Endodermal cell (in vitro differentiated cells): ENCODE measurements at regions not wholly inside any gene's neighbourhood (a gene's known extent, or its start where the extent isn't known, plus 50 kb on each side); places are given as distances from the start of the nearest gene placed in this dataset.

Experiments used
- DNase-seq: peaks from one replicate; pipeline ENCODE4 v3.0.0-alpha.2; 2017
- H3K27ac ChIP-seq: 2 replicates; pipeline ENCODE4 v1.5.1; 2013; ENCODE audit warnings: mild to moderate bottlenecking, low read depth, low read length, moderate library complexity
- H3K27me3 ChIP-seq: 2 replicates; pipeline ENCODE4 v1.6.1; 2013; ENCODE audit warnings: mild to moderate bottlenecking, low read length, moderate library complexity; ENCODE audit not compliant: insufficient read depth, control insufficient read depth, poor library complexity, severe bottlenecking
- H3K36me3 ChIP-seq: 2 replicates; pipeline ENCODE4 v1.7.0; 2013; ENCODE audit warnings: mild to moderate bottlenecking, low read length, moderate library complexity; ENCODE audit not compliant: control insufficient read depth, insufficient read depth
- H3K4me1 ChIP-seq: one replicate; pipeline ENCODE4 v1.7.0; 2013; ENCODE audit warnings: low read length; ENCODE audit not compliant: control insufficient read depth, insufficient read depth
- H3K4me3 ChIP-seq: 2 replicates; pipeline ENCODE4 v1.5.1; 2013; ENCODE audit warnings: mild to moderate bottlenecking, low read length, moderate library complexity
- H3K9ac ChIP-seq: 2 replicates; pipeline ENCODE4 v1.6.1; 2013; ENCODE audit warnings: mild to moderate bottlenecking, low read length, moderate library complexity; ENCODE audit not compliant: poor library complexity, severe bottlenecking; ENCODE audit errors: extremely low read depth
- H3K9me3 ChIP-seq: 2 replicates; pipeline ENCODE4 v1.6.1; 2013; ENCODE audit warnings: mild to moderate bottlenecking, low read length, moderate library complexity; ENCODE audit not compliant: control insufficient read depth
- H3K27ac Mint-ChIP-seq: 2 replicates; pipeline ENCODE4 v1.8.0; 2020; ENCODE audit warnings: mixed read lengths
- H3K27me3 Mint-ChIP-seq: 2 replicates; pipeline ENCODE4 v1.8.0; 2021; ENCODE audit warnings: mild to moderate bottlenecking, mixed read lengths; ENCODE audit not compliant: insufficient read depth
- H3K36me3 Mint-ChIP-seq: 2 replicates; pipeline ENCODE4 v1.8.0; 2020; ENCODE audit warnings: low read depth, mixed read lengths
- H3K4me1 Mint-ChIP-seq: 2 replicates; pipeline ENCODE4 v1.8.0; 2020; ENCODE audit warnings: mixed read lengths
- H3K4me3 Mint-ChIP-seq: 2 replicates; pipeline ENCODE4 v1.8.0; 2020; ENCODE audit warnings: mild to moderate bottlenecking, moderate library complexity, mixed read lengths
- H3K9me3 Mint-ChIP-seq: 2 replicates; pipeline ENCODE4 v1.8.0; 2020; ENCODE audit warnings: mild to moderate bottlenecking, mixed read lengths
- WGBS, 2 experiments: methylation state at CpG; one replicate each; pipeline versions ENCODE4 v1.1.5 to v1.1.7; 2013; ENCODE audit warnings: missing lambda C conversion rate in 2 of 2, mixed read lengths in 1 of 2; ENCODE audit not compliant: insufficient coverage in 1 of 2, insufficient read length in 1 of 2; 5-methylcytosine and 5-hydroxymethylcytosine counted together
- TF ChIP-seq, protein P1 (sequence below): fragments of 200-600 bp; sonication (generic); conservative IDR thresholded peaks from 2 replicates; pipeline ENCODE4 v1.5.0; 2021; ENCODE audit warnings: antibody characterized with exemption, mild to moderate bottlenecking

DNA sequence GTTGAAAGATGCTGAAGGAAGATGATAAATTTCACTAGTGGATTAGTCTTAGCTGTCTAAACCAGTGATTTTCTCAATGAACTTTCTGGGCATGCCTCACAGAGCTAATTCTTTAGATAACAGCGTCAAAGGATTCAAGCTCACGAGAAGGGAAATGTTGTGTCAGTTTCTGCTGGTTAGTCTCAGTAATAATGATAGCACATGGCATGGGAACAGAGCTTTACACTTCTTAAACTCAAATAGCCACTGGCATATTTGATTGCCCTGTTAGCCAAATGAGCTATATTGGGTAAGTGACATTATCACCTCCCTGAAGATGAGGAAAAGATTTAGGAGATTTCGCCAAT is 139.3 kb upstream of the NR3C1 start:
- DNase-seq = no peak
- WGBS, 2 experiments = 82 to 84% methylated on average over 2 to 3 of the region's 3 CpGs
- Histone ChIP-seq H3K9ac (no peak overlapping the region), H3K27ac (no peak overlapping the region), H3K4me3 (no peak overlapping the region), H3K27me3 (no peaks in the 10 kb centered on the region), H3K4me1 (peaks cover 9% of the 10 kb centered on the region), H3K36me3 (no peaks in the 10 kb centered on the region), H3K9me3 (peaks cover 15% of the 10 kb centered on the region)
- TF ChIP-seq, protein P1, sequence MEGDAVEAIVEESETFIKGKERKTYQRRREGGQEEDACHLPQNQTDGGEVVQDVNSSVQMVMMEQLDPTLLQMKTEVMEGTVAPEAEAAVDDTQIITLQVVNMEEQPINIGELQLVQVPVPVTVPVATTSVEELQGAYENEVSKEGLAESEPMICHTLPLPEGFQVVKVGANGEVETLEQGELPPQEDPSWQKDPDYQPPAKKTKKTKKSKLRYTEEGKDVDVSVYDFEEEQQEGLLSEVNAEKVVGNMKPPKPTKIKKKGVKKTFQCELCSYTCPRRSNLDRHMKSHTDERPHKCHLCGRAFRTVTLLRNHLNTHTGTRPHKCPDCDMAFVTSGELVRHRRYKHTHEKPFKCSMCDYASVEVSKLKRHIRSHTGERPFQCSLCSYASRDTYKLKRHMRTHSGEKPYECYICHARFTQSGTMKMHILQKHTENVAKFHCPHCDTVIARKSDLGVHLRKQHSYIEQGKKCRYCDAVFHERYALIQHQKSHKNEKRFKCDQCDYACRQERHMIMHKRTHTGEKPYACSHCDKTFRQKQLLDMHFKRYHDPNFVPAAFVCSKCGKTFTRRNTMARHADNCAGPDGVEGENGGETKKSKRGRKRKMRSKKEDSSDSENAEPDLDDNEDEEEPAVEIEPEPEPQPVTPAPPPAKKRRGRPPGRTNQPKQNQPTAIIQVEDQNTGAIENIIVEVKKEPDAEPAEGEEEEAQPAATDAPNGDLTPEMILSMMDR = no peak
- Mint-ChIP-seq H3K4me3 (no peak overlapping the region), H3K4me1 (peaks cover 28% of the 10 kb centered on the region), H3K36me3 (no peaks in the 10 kb centered on the region), H3K27me3 (no peaks in the 10 kb centered on the region), H3K9me3 (peaks cover 23% of the 10 kb centered on the region), H3K27ac (no peak overlapping the region)

- Mint-ChIP-seq H3K36me3 (no peaks in the 10 kb centered on the region), H3K9me3 (peaks cover 18% of the 10 kb centered on the region), H3K4me1 (peaks cover 28% of the 10 kb centered on the region), H3K27me3 (no peaks in the 10 kb centered on the region), H3K4me3 (no peak overlapping the region), H3K27ac (no peak overlapping the region)
- peaks cover 9% of the 10 kb centered on the region for H3K4me1 ChIP-seq
- no peak for DNase-seq
- no peak overlapping the region for H3K4me3 ChIP-seq
- no peaks in the 10 kb centered on the region for H3K27me3 ChIP-seq
- H3K9me3 ChIP-seq = peaks cover 15% of the 10 kb centered on the region
- no peak overlapping the region for H3K9ac ChIP-seq
- TF ChIP-seq, protein P1 = no peak
- H3K27ac ChIP-seq = no peak overlapping the region
- WGBS, 2 experiments = 93 to 96% methylated on average over 3 to 6 of the region's 6 CpGs
- H3K36me3 ChIP-seq = no peaks in the 10 kb centered on the region
These were observed 138.7 kb upstream of the NR3C1 start for GRCh38 chr5:143541943-143542797.

DNA sequence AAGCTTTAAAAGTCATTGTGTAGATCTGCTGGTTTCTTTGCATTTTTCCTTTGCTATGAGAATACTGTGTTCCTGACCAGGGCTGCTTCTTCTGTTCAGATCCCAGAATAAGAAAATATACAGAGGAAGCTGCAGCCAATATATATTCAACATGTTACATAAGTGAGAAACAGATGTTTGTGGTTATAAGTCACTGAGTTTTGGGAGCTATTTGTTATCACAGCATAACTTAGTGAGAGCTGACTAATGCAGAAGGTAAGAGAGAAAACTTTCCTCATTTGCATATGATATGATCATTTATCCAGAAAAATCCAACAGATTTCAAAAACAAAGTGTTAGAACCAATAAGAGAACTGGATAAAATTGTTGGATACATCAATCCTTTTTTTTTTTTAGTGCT is 136.3 kb upstream of the NR3C1 start:
- no peak overlapping the region for H3K4me3 Mint-ChIP-seq

More for the DNA sequence above, 136.3 kb upstream of the NR3C1 start:
- TF ChIP-seq, protein P1 = no peak
- H3K9me3 Mint-ChIP-seq = peaks cover 9% of the 10 kb centered on the region
- Histone ChIP-seq H3K27ac (no peak overlapping the region), H3K4me1 (peaks cover 9% of the 10 kb centered on the region), H3K4me3 (no peak overlapping the region), H3K27me3 (no peaks in the 10 kb centered on the region), H3K36me3 (no peaks in the 10 kb centered on the region), H3K9me3 (peaks cover 12% of the 10 kb centered on the region), H3K9ac (no peak overlapping the region)
- DNase-seq = no peak
- H3K4me1 Mint-ChIP-seq = peaks cover 26% of the 10 kb centered on the region
- no peaks in the 10 kb centered on the region for H3K36me3 Mint-ChIP-seq
- H3K27me3 Mint-ChIP-seq = no peaks in the 10 kb centered on the region
- H3K27ac Mint-ChIP-seq = no peak overlapping the region
